Naive B cell (primary cell): ENCODE measurements at regions not wholly inside any gene's neighbourhood (a gene's known extent, or its start where the extent isn't known, plus 50 kb on each side); places are given as distances from the start of the nearest gene placed in this dataset.

Experiments used
- ATAC-seq, 2 donors: fragments of 150-1000 bp; cut with Tn5 transposase; 2 replicates each; pipeline ENCODE4 v1.10.0; 2021; ENCODE audit warnings: low read depth in 2 of 2, mild to moderate bottlenecking in 2 of 2, moderate library complexity in 2 of 2
- DNase-seq: peaks from one replicate; pipeline ENCODE4 v3.0.0; 2022
- H3K27ac Mint-ChIP-seq, 6 donors: one replicate each; pipeline ENCODE4 v1.8.0; 2020 to 2022; ENCODE audit warnings: mild to moderate bottlenecking in 6 of 6, mixed read lengths in 6 of 6, moderate library complexity in 5 of 6, inconsistent platforms in 2 of 6
- H3K27me3 Mint-ChIP-seq, 3 donors: one replicate each; pipeline ENCODE4 v1.8.0; 2021 to 2022; ENCODE audit warnings: mixed read lengths in 3 of 3, mild to moderate bottlenecking in 1 of 3
- H3K36me3 Mint-ChIP-seq, 2 donors: one replicate each; pipeline ENCODE4 v1.8.0; 2020 to 2022; ENCODE audit warnings: mixed read lengths in 2 of 2, inconsistent platforms in 1 of 2, mild to moderate bottlenecking in 1 of 2
- H3K4me1 Mint-ChIP-seq, 3 donors: one replicate each; pipeline ENCODE4 v1.8.0; 2020 to 2022; ENCODE audit warnings: mixed read lengths in 3 of 3, inconsistent platforms in 1 of 3, mild to moderate bottlenecking in 1 of 3, moderate library complexity in 1 of 3
- H3K4me3 Mint-ChIP-seq, 8 donors: one replicate each; pipeline ENCODE4 v1.8.0; 2020 to 2022; ENCODE audit warnings: mild to moderate bottlenecking in 8 of 8, mixed read lengths in 8 of 8, moderate library complexity in 8 of 8, inconsistent platforms in 2 of 8
- H3K9me3 Mint-ChIP-seq, 7 donors: one replicate each; pipeline ENCODE4 v1.8.0; 2020 to 2022; ENCODE audit warnings: mixed read lengths in 7 of 7, mild to moderate bottlenecking in 5 of 7, inconsistent platforms in 2 of 7, moderate library complexity in 1 of 7

GRCh38 chr4:112860830-112861690 is 188.4 kb upstream of the ANK2 start:
- no peak for DNase-seq
- no peaks in the 10 kb centered on the region for H3K4me1 Mint-ChIP-seq
- H3K27me3 Mint-ChIP-seq, result peaks cover 0 to 16% (median 8%) of the 10 kb centered on the region in 3 donors
- H3K4me3 Mint-ChIP-seq, result no peak overlapping the region
- no peak overlapping the region for H3K27ac Mint-ChIP-seq
- peaks cover 0 to 2% (median 0%) of the 10 kb centered on the region in 7 donors for H3K9me3 Mint-ChIP-seq
- no peaks in the 10 kb centered on the region for H3K36me3 Mint-ChIP-seq
- no peak for ATAC-seq

- Mint-ChIP-seq H3K36me3 (no peaks in the 10 kb centered on the region), H3K4me1 (no peaks in the 10 kb centered on the region), H3K27ac (no peak overlapping the region), H3K4me3 (no peak overlapping the region), H3K9me3 (peaks cover 0 to 2% (median 0%) of the 10 kb centered on the region in 7 donors), H3K27me3 (peaks cover 0 to 16% (median 8%) of the 10 kb centered on the region in 3 donors)
- DNase-seq (no peak), ATAC-seq (no peak)
Observed at GRCh38 chr4:112861691-112862674, 187.5 kb upstream of the ANK2 start.

GRCh38 chr4:112865443-112865842 is 184.0 kb upstream of the ANK2 start:
- DNase-seq, result no peak
- ATAC-seq, result no peak
- Mint-ChIP-seq H3K4me3 (no peak overlapping the region), H3K4me1 (no peaks in the 10 kb centered on the region), H3K27ac (no peak overlapping the region), H3K27me3 (peaks cover 0 to 12% (median 0%) of the 10 kb centered on the region in 3 donors), H3K9me3 (peaks cover 0 to 3% (median 0%) of the 10 kb centered on the region in 7 donors), H3K36me3 (no peaks in the 10 kb centered on the region)

- peaks cover 0 to 4% (median 0%) of the 10 kb centered on the region in 7 donors for H3K9me3 Mint-ChIP-seq
- ATAC-seq, result no peak
- no peak overlapping the region for H3K4me3 Mint-ChIP-seq
- no peaks in the 10 kb centered on the region for H3K36me3 Mint-ChIP-seq
- no peak for DNase-seq
- peaks cover 0 to 5% (median 0%) of the 10 kb centered on the region in 3 donors for H3K27me3 Mint-ChIP-seq
- no peak overlapping the region for H3K27ac Mint-ChIP-seq
- no peaks in the 10 kb centered on the region for H3K4me1 Mint-ChIP-seq
Observed at GRCh38 chr4:112876316-112876715, 173.1 kb upstream of the ANK2 start.

GRCh38 chr4:112881842-112882241 is 167.6 kb upstream of the ANK2 start:
- ATAC-seq (no peak), DNase-seq (no peak)

GRCh38 chr4:112882286-112882685 is 167.2 kb upstream of the ANK2 start:
- H3K27me3 Mint-ChIP-seq, result peaks cover 0 to under 1% (median 0%) of the 10 kb centered on the region in 3 donors
- ATAC-seq (no peak), DNase-seq (no peak)
- H3K4me1 Mint-ChIP-seq, result no peaks in the 10 kb centered on the region
- H3K4me3 Mint-ChIP-seq, result no peak overlapping the region
- no peaks in the 10 kb centered on the region for H3K36me3 Mint-ChIP-seq
- H3K9me3 Mint-ChIP-seq, result peaks cover 0 to 2% (median 0%) of the 10 kb centered on the region in 7 donors
- no peak overlapping the region for H3K27ac Mint-ChIP-seq

More at GRCh38 chr4:112881842-112882241, 167.6 kb upstream of the ANK2 start:
- H3K4me1 Mint-ChIP-seq, result no peaks in the 10 kb centered on the region
- peaks cover 0 to 5% (median 0%) of the 10 kb centered on the region in 3 donors for H3K27me3 Mint-ChIP-seq
- no peak overlapping the region for H3K4me3 Mint-ChIP-seq
- peaks cover 0 to 4% (median 0%) of the 10 kb centered on the region in 7 donors for H3K9me3 Mint-ChIP-seq
- H3K36me3 Mint-ChIP-seq, result no peaks in the 10 kb centered on the region
- H3K27ac Mint-ChIP-seq, result no peak overlapping the region

GRCh38 chr4:112884406-112884805 is 165.0 kb upstream of the ANK2 start:
- no peak overlapping the region for H3K4me3 Mint-ChIP-seq
- ATAC-seq, result no peak
- no peaks in the 10 kb centered on the region for H3K4me1 Mint-ChIP-seq
- peaks cover 0 to 2% (median 0%) of the 10 kb centered on the region in 7 donors for H3K9me3 Mint-ChIP-seq
- H3K36me3 Mint-ChIP-seq, result no peaks in the 10 kb centered on the region
- H3K27me3 Mint-ChIP-seq, result no peaks in the 10 kb centered on the region
- no peak overlapping the region for H3K27ac Mint-ChIP-seq
- no peak for DNase-seq

- no peak for DNase-seq
- H3K36me3 Mint-ChIP-seq, result no peaks in the 10 kb centered on the region
Observed at GRCh38 chr4:112885897-112886296, 163.6 kb upstream of the ANK2 start.

GRCh38 chr4:112888622-112889021 is 160.8 kb upstream of the ANK2 start:
- Mint-ChIP-seq H3K4me3 (no peak overlapping the region), H3K27me3 (no peaks in the 10 kb centered on the region), H3K36me3 (no peaks in the 10 kb centered on the region), H3K4me1 (no peaks in the 10 kb centered on the region), H3K9me3 (no peaks in the 10 kb centered on the region), H3K27ac (no peak overlapping the region)
- ATAC-seq (no peak), DNase-seq (no peak)

More at GRCh38 chr4:112885897-112886296, 163.6 kb upstream of the ANK2 start:
- Mint-ChIP-seq H3K4me1 (no peaks in the 10 kb centered on the region), H3K27me3 (no peaks in the 10 kb centered on the region), H3K27ac (no peak overlapping the region), H3K4me3 (no peak overlapping the region), H3K9me3 (peaks cover 0 to 2% (median 0%) of the 10 kb centered on the region in 7 donors)
- ATAC-seq, result no peak

GRCh38 chr4:112889199-112889598 is 160.3 kb upstream of the ANK2 start:
- Mint-ChIP-seq H3K36me3 (no peaks in the 10 kb centered on the region), H3K4me3 (no peak overlapping the region), H3K27ac (no peak overlapping the region), H3K9me3 (no peaks in the 10 kb centered on the region), H3K27me3 (no peaks in the 10 kb centered on the region), H3K4me1 (no peaks in the 10 kb centered on the region)
- DNase-seq (no peak), ATAC-seq (no peak)

- no peaks in the 10 kb centered on the region for H3K9me3 Mint-ChIP-seq
- DNase-seq (no peak), ATAC-seq (no peak)
- no peaks in the 10 kb centered on the region for H3K4me1 Mint-ChIP-seq
- H3K36me3 Mint-ChIP-seq, result no peaks in the 10 kb centered on the region
- H3K4me3 Mint-ChIP-seq, result peak overlapping the region in 1 of 8 donors; percentile 16
- no peaks in the 10 kb centered on the region for H3K27me3 Mint-ChIP-seq
- H3K27ac Mint-ChIP-seq, result no peak overlapping the region
Observed at GRCh38 chr4:112889619-112890527, 159.6 kb upstream of the ANK2 start.

GRCh38 chr4:112894480-112894879 is 155.0 kb upstream of the ANK2 start:
- H3K27ac Mint-ChIP-seq, result peak overlapping the region in 1 of 6 donors; percentile 54
- no peak overlapping the region for H3K4me3 Mint-ChIP-seq
- H3K36me3 Mint-ChIP-seq, result no peaks in the 10 kb centered on the region
- peaks cover 0 to 12% (median 8%) of the 10 kb centered on the region in 3 donors for H3K27me3 Mint-ChIP-seq
- H3K4me1 Mint-ChIP-seq, result no peaks in the 10 kb centered on the region
- peaks cover 0 to 5% (median 0%) of the 10 kb centered on the region in 7 donors for H3K9me3 Mint-ChIP-seq
- no peak for ATAC-seq
- DNase-seq, result no peak
